Activated T-cell treated with anti-CD3 and anti-CD28 coated beads for 4 hours (primary cell): ENCODE measurements at regions not wholly inside any gene's neighbourhood (a gene's known extent, or its start where the extent isn't known, plus 50 kb on each side); places are given as distances from the start of the nearest gene placed in this dataset.
"Not testable (repeated sequence)": the region's sequence is repeated elsewhere in the genome, so short reads cannot be mapped to it uniquely, and the experiment has no call there.

Experiments used
- DNase-seq: peaks from one replicate; pipeline ENCODE4 v3.0.0-alpha.2; 2020

DNA sequence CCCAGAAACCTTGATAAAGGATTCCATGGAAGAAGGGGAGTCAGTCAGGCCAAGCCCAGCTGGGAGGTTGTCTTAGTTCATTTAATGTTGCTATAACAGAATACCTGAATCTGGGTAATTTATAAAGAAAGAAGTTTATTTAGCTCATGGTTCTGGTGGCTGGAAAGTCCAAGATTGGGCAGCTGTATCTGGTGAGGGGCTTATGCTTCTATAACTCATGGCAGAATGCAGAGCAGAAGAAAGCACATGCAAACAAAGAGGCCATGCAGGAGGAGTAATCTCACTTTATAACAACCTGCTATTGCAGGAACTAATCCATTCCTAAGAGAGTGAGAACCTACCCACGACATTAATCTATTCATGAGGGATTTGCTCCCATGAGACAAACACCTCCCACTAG lies 54.2 kb upstream of the ANKRD1 start:
- no peak for DNase-seq

DNA sequence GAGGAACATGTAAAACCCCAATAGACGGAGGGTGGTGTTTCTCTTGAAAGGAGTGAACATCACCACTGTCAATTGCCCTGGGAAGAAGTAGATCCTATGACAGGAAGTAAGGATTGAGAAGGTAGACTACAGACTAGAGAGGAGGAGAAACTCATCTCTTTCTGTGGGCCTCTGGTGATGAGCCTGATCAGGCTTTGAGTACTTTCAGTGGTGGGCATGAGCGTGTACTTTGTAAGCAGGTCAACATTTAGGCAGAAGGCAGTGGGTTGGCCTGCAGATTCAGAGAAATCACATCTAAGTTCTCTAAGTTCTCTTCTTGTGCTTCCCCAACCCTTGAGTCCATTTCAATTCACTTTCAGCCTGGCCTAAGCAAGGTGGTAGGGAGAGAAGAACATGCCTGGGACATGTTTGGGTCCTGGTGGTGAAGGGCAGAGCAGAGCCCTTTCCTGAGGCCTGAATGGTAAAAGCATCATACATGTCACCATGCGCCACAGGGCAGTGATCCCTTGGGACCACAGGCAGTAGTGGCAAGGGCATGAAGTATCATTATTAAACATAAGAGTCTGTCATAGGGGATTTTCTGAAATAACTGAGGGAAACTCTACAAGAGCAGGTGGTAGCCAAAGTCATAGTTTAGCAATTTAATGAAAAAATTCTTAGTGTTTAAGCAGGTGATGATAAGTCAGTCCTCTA lies 56.4 kb upstream of the ANKRD1 start:
- DNase-seq, result no peak

DNA sequence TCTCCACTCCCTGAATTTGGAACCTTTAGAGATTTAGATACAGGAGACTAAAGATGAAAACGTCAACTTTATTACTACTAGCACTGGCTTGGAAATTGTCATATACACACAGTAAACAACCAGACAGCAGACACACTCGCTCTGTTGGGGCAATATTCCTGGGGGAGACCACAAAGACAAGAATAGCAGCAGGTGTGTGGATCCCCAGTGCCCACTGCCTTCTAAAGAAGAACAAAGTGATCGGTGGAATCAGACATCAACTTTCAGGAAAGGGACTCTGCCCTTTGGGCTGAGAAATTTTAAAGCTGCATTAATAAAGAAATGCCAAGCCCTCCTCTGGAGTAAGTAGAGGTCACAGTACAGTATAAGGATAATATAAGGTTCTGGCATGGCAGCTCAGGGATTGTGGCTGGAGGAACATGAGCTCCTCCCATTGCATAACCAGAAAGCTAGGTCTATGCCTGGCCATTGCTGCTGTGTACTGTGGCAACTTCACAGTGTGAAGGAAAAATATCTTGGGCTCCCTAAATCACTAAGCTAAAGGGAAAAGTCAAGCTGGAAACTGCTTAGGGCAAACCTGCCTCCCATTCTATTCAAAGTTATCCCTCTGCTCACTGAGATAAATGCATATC lies 57.1 kb upstream of the ANKRD1 start:
- no peak for DNase-seq

GRCh38 chr10:90982406-90983008 lies 61.6 kb upstream of the ANKRD1 start:
- no peak for DNase-seq

GRCh38 chr10:90983914-90984549 lies 63.1 kb upstream of the ANKRD1 start:
- DNase-seq, result no peak

- no peak for DNase-seq
Measured at GRCh38 chr10:90984898-90985297, 64.0 kb upstream of the ANKRD1 start.

GRCh38 chr10:90985321-90985933 lies 64.5 kb upstream of the ANKRD1 start:
- no peak for DNase-seq

DNA sequence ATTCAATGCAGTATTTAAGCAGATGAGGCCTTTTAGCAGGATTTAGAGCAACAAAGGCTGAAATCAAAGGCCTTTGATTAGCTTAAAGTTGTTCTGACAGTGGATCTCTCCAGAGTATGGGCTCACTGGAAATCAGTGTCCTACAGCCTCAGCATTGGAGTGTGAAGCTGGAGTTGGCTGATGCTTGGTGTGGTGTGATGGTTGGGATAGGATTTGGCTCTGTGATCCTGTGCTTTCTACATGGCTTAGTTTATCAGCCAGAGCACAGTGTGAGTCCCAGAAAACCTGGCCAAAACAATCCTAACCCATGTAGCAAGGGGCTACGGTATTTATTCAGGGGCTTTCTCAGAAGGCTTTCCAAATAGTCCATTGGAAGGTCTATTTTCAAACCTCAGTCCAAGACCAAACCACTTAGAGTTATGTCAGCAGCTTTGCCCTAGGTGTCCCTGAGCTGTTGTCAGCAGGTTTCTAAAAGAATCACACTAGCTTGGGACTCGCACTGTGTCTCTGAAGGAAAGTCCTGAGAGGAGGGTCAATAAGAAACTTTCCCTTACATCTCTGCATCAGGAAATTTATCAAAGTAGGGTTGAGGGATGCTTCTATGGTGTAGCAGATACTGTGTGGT lies 65.4 kb upstream of the ANKRD1 start:
- no peak for DNase-seq

GRCh38 chr10:90986870-90987269 lies 66.0 kb upstream of the ANKRD1 start:
- no peak for DNase-seq

- no peak for DNase-seq
Measured at GRCh38 chr10:90987383-90987782, 66.5 kb upstream of the ANKRD1 start.

GRCh38 chr10:90988024-90988423 lies 67.1 kb upstream of the ANKRD1 start:
- no peak for DNase-seq

GRCh38 chr10:90988802-90989201 lies 67.9 kb upstream of the ANKRD1 start:
- DNase-seq, result no peak

DNA sequence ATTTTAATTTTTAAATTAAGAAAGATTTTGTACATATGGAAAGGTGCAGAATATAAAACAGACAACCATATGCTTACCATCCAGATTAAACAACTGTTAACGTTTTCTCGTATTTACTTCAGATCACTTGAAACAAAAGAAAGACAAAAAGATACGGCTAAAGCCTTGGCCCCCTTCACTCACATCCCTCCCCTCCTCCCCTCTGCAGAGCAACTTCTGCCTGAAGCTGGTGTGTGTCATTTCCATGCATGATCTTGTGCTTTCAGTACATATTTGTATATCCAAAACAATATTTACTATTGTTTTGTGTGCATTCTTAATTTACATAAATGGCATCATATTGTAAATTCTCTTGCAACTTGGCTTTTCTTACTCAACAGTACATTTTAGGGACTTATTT lies 68.5 kb upstream of the ANKRD1 start:
- no peak for DNase-seq

- DNase-seq, result no peak
Measured at GRCh38 chr10:90992462-90992861, 71.6 kb upstream of the ANKRD1 start.

DNA sequence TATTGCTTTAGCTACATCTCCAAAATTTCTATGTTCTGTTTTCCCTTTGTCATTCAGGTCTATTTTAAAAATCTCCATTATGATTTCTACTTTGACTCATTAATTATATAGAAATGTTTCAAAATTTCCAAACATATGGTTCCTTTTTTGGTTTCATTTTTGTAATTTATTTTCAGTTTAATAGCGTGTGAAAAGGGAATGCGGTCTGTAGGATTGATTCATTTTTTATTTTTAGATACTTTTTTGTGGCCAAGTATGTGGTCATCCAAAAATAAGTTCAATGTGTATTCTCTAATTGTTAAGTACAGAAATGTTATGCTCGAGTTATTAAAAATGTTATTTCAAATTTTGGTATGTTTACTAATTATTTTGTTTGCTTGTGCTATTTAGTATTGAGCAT lies 72.5 kb upstream of the ANKRD1 start:
- no peak for DNase-seq

DNA sequence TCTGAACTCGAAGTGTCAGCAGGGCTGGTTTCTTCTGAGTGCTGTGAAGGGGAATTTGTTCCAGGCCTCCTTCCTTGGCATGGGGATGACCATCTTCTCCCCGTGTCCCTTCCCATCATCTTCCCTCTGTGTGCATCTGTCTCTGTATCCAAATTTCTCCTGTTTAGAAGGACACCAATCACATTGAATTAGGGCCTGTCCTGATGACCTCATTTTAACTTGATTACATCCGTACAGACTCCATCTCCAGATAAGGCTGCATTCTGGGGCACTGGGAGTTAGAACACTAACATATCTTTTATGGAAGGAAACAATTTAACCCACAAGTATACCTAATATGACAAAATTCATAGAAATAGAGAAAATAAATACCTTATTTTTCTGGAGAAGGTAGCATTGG lies 76.8 kb upstream of the ANKRD1 start:
- DNase-seq, result no peak

GRCh38 chr10:90998733-90999511 lies 78.0 kb upstream of the ANKRD1 start:
- no peak for DNase-seq

DNA sequence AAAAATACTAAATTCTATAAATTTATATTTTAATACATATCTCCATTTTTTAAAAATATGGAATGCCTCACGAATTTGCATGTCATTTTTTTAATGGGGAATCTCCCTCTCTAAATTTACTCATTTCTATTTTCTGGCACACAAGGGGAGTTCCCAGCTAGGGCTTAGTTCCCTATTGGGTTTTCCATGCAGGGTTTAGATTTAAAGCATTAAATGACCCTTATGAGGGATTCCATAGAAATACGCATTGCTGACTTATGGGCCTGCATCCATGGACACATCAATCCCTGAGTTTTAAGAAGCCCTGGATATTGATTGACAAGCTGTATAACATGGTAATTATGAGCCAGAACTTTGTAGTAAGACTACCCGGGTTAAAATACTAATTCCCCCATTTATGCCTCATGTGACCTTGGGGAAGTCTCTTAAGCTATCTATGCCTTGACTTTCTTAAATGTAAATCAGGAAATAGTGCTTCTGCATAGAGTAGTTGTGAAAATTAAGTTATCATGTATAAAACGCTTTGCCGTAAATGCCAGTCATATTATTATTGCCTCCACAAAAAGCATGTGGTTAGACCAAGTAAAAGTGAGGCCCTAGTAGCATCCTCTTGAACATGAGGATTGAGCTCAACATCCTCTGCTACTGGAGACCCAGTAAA lies 78.8 kb upstream of the ANKRD1 start:
- no peak for DNase-seq

DNA sequence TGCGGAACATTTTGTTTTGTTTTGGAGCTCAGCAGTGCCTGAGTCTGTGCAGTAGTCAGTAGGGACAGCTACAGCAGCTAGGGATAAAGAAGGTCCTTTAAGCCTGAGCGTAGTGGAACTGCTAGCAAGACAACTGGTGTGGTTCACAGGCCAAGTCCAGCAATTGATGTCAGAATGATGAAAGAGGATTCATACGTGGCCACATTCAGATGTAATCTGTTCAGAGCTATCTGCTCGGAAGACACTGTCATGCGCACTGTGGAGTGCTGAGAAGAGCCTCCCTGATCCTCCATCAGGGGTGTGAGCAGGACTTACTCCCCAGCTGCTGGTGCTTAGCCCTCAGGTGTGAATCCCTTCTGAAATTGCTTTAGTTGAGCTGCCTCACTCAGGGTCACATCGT lies 79.6 kb upstream of the ANKRD1 start:
- DNase-seq, result no peak

GRCh38 chr10:91000985-91001384 lies 80.1 kb upstream of the ANKRD1 start:
- no peak for DNase-seq

- DNase-seq, result no peak
Measured at GRCh38 chr10:91002656-91003055, 81.8 kb upstream of the ANKRD1 start.

DNA sequence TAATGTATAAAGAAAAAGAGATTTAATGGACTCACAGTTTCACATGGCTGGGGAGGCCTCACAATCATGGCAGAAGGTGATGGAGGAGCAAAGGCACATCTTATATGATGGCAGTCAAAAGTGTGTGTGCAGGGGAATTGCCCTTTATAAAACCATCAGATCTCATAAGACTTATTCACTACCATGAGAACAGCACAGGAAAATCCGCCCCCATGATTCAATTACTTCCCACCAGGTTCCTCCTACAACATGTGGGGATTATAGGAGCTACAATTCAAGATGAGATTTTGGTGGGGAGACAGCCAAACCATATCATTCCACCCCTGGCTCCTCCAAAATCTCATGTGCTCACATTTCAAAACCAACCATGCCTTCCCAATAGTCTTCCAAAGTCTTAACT lies 82.5 kb upstream of the ANKRD1 start:
- DNase-seq, result not testable (repeated sequence)
